Keratinocyte (primary cell): ENCODE measurements at regions not wholly inside any gene's neighbourhood (a gene's known extent, or its start where the extent isn't known, plus 50 kb on each side); places are given as distances from the start of the nearest gene placed in this dataset.
A peak's percentile ranks its signal among the peaks of the same experiment; 100 is the strongest.

Source experiments
- DNase-seq: peaks from one replicate; pipeline ENCODE4 v3.0.0-alpha.2; 2011; ENCODE audit warnings: low read depth, missing footprints, low spot score
- FAIRE-seq: peaks from 2 replicates; lab custom pipeline; 2011; peaks lifted over from hg19 to GRCh38; lab: Jason Lieb, UNC
- H2AFZ ChIP-seq: 2 replicates; pipeline ENCODE4 v1.6.0; 2012; ENCODE audit warnings: low read length, control low read depth, inconsistent platforms; ENCODE audit not compliant: control insufficient read depth
- H3K27ac ChIP-seq: 2 replicates; pipeline ENCODE4 v1.5.1; 2011; ENCODE audit warnings: low read length; ENCODE audit not compliant: control insufficient read depth, insufficient read depth
- H3K27me3 ChIP-seq: 3 replicates; pipeline ENCODE4 v1.6.0; 2011; ENCODE audit warnings: low read length; ENCODE audit not compliant: control insufficient read depth, insufficient read depth; ENCODE audit errors: extremely low read depth
- H3K36me3 ChIP-seq, 2 experiments: 2 replicates in 1 of 2; 3 replicates in 1 of 2; pipeline ENCODE4 v1.5.1; 2011; ENCODE audit warnings: low read length in 2 of 2, mild to moderate bottlenecking in 1 of 2; ENCODE audit not compliant: control insufficient read depth in 2 of 2, insufficient read depth in 2 of 2; ENCODE audit errors: extremely low read depth in 1 of 2
- H3K4me1 ChIP-seq: 3 replicates; pipeline ENCODE4 v1.5.1; 2011; ENCODE audit warnings: low read length; ENCODE audit not compliant: control insufficient read depth, insufficient read depth; ENCODE audit errors: extremely low read depth
- H3K4me2 ChIP-seq: 3 replicates; pipeline ENCODE4 v1.6.0; 2011; ENCODE audit warnings: low read depth, low read length; ENCODE audit not compliant: control insufficient read depth, insufficient read depth; ENCODE audit errors: extremely low read depth
- H3K4me3 ChIP-seq, 3 experiments: fragments of 200-600 bp in 1 of 3; sonication (generic) in 1 of 3; 2 replicates in 2 of 3; 3 replicates in 1 of 3; pipeline ENCODE4 v1.5.1; 2011 to 2016; ENCODE audit warnings: low read length in 3 of 3, mild to moderate bottlenecking in 3 of 3, control low read depth in 2 of 3, inconsistent platforms in 1 of 3, low read depth in 1 of 3, mixed read lengths in 1 of 3, mixed run types in 1 of 3, moderate library complexity in 1 of 3; ENCODE audit not compliant: control insufficient read depth in 2 of 3, insufficient read depth in 2 of 3; ENCODE audit errors: extremely low read depth in 1 of 3
- H3K79me2 ChIP-seq: 2 replicates; pipeline ENCODE4 v1.6.0; 2012; ENCODE audit warnings: low read length; ENCODE audit not compliant: control insufficient read depth, insufficient read depth
- H3K9ac ChIP-seq: 3 replicates; pipeline ENCODE4 v1.6.0; 2011; ENCODE audit warnings: low read length; ENCODE audit not compliant: control insufficient read depth, insufficient read depth; ENCODE audit errors: extremely low read depth
- H3K9me1 ChIP-seq: 3 replicates; pipeline ENCODE4 v1.6.0; 2011; ENCODE audit warnings: low read length; ENCODE audit not compliant: control insufficient read depth, insufficient read depth; ENCODE audit errors: extremely low read depth
- H3K9me3 ChIP-seq: 2 replicates; pipeline ENCODE4 v1.5.1; 2012; ENCODE audit warnings: low read depth, low read length; ENCODE audit not compliant: control insufficient read depth
- H4K20me1 ChIP-seq: 3 replicates; pipeline ENCODE4 v1.6.0; 2011; ENCODE audit warnings: low read length; ENCODE audit not compliant: control insufficient read depth, insufficient read depth; ENCODE audit errors: extremely low read depth
- CTCF ChIP-seq, 3 experiments: IDR thresholded peaks in 1 of 3; conservative IDR thresholded peaks in 1 of 3; optimal IDR thresholded peaks in 1 of 3; 2 replicates in 2 of 3; 3 replicates in 1 of 3; pipeline versions ENCODE3 to v1.5.1; 2011; ENCODE audit warnings: low read length in 3 of 3, mild to moderate bottlenecking in 3 of 3, moderate library complexity in 2 of 3, control low read depth in 1 of 3, inconsistent platforms in 1 of 3; ENCODE audit not compliant: insufficient read depth in 2 of 3; ENCODE audit errors: extremely low read depth in 1 of 3
- EZH2 ChIP-seq: IDR thresholded peaks from one replicate; pipeline ENCODE4 v1.6.1; 2012; ENCODE audit warnings: inconsistent platforms, mild to moderate bottlenecking, low read length, moderate library complexity
- dilution Hi-C: fragments of 300-500 bp; cut with MboI; formaldehyde crosslinking; loops from one replicate; pipeline ENCODE4 v1.7.0; 2020; ENCODE audit warnings: low sequenced_read_pairs; ENCODE audit not compliant: extremely low pct_ligation_motif_present

GRCh38 chr6:25023781-25024180 is 88.0 kb upstream of the RIPOR2 start:
- Histone ChIP-seq H3K9me3 (no peaks in the 10 kb centered on the region), H3K79me2 (no peaks in the 10 kb centered on the region), H3K9me1 (no peaks in the 10 kb centered on the region), H4K20me1 (no peaks in the 10 kb centered on the region), H3K4me3 (no peak overlapping the region), H3K27ac (no peak overlapping the region), H3K27me3 (no peaks in the 10 kb centered on the region), H3K36me3 (no peaks in the 10 kb centered on the region), H3K9ac (no peak overlapping the region), H3K4me1 (peaks cover 26% of the 10 kb centered on the region), H3K4me2 (no peak overlapping the region), H2AFZ (no peak overlapping the region)
- TF ChIP-seq EZH2 = no peak
- TF ChIP-seq CTCF (optimal IDR thresholded peaks at IDR 0.05 in 1 of 3, IDR thresholded peaks at IDR 0.05 in 1 of 3, conservative IDR thresholded peaks at IDR 0.05 in 1 of 3; ENCODE audit: extremely low read depth in 1 of 3, insufficient read depth in 2 of 3, low read length in 3 of 3) = no peak
- DNase-seq (no peak), FAIRE-seq (no peak)
- dilution Hi-C loops = no loop called here

DNA sequence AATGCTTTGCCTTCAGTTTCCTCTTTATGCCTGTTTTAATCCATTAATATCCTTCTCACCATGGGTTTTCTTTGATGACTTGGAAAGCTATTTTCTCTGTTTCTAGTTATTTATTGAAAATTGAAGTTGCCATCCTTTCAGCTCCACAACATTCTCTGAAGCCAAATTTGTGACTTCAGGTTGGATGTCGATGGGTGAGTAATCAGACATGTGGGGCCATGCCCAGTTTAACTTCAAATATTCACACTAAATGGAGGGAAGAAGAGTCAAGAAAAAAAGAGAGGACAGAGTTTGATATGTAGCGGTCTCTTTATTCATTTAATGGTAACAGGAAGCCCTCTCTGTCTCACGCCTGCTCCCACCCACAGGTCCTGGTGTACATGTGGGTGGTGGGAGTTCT is 89.1 kb upstream of the RIPOR2 start:
- no peaks in the 10 kb centered on the region for H4K20me1 ChIP-seq
- no peaks in the 10 kb centered on the region for H3K79me2 ChIP-seq
- H3K9me3 ChIP-seq = no peaks in the 10 kb centered on the region
- dilution Hi-C loops = no loop called here
- DNase-seq = no peak
- no peaks in the 10 kb centered on the region for H3K36me3 ChIP-seq
- no peak for TF ChIP-seq EZH2
- FAIRE-seq = no peak
- H3K9me1 ChIP-seq = no peaks in the 10 kb centered on the region
- no peaks in the 10 kb centered on the region for H3K27me3 ChIP-seq
- no peak overlapping the region for H3K4me2 ChIP-seq
- H2AFZ ChIP-seq = no peak overlapping the region
- H3K9ac ChIP-seq = no peak overlapping the region
- peaks cover 26% of the 10 kb centered on the region for H3K4me1 ChIP-seq
- no peak overlapping the region for H3K4me3 ChIP-seq
- no peak overlapping the region for H3K27ac ChIP-seq

- H3K4me2 ChIP-seq = peak overlapping the region; percentile 67
- no peak for DNase-seq
- FAIRE-seq = no peak
- no peaks in the 10 kb centered on the region for H3K9me1 ChIP-seq
- dilution Hi-C loops = no loop called here
- no peaks in the 10 kb centered on the region for H3K36me3 ChIP-seq
- no peaks in the 10 kb centered on the region for H4K20me1 ChIP-seq
- H3K4me3 ChIP-seq = no peak overlapping the region
- H3K27ac ChIP-seq = peak overlapping the region; percentile 47
- TF ChIP-seq EZH2 (no peak), CTCF (optimal IDR thresholded peaks at IDR 0.05 in 1 of 3, IDR thresholded peaks at IDR 0.05 in 1 of 3, conservative IDR thresholded peaks at IDR 0.05 in 1 of 3; ENCODE audit: extremely low read depth in 1 of 3, insufficient read depth in 2 of 3, low read length in 3 of 3) (no peak)
- H3K9me3 ChIP-seq = no peaks in the 10 kb centered on the region
- H2AFZ ChIP-seq = peak overlapping the region; percentile 62
- H3K4me1 ChIP-seq = peaks cover 26% of the 10 kb centered on the region
- H3K27me3 ChIP-seq = no peaks in the 10 kb centered on the region
- H3K79me2 ChIP-seq = no peaks in the 10 kb centered on the region
- H3K9ac ChIP-seq = no peak overlapping the region
Observed at GRCh38 chr6:25025248-25025918, 89.6 kb upstream of the RIPOR2 start.
